ENCODE measurements at regions not wholly inside any gene's neighbourhood (a gene's known extent, or its start where the extent isn't known, plus 50 kb on each side); places are given as distances from the start of the nearest gene placed in this dataset.
"Not testable (repeated sequence)": the region's sequence is repeated elsewhere in the genome, so short reads cannot be mapped to it uniquely, and the experiment has no call there.

GRCh38 chr7:118801366-118801765 lies 576.9 kb downstream of the ANKRD7 start:
- no peak for DNase-seq (ENCODE audit: low spot score)

DNA sequence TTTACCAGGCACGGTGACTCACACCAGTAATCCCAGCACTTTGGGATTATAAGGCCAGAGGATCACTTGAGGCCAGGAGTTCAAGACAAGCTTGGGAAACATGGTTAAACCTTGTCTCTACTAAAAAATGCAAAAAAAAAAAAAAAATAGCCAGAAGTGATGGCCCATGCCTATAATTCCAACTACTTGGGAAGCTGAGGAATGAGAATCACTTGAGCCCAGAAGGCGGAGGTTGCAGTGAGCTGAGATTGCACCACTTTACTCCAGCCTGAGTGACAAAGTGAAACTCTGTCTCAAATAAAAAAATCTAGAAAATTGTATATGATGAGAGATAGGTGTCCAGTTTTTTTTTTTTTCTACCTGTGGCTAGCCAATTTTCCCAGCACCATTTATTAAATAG lies 578.2 kb downstream of the ANKRD7 start:
- DNase-seq (ENCODE audit: low spot score) = no peak

- no peak for DNase-seq (ENCODE audit: low spot score)
Observed at GRCh38 chr7:118826246-118826645, 601.7 kb downstream of the ANKRD7 start.

DNA sequence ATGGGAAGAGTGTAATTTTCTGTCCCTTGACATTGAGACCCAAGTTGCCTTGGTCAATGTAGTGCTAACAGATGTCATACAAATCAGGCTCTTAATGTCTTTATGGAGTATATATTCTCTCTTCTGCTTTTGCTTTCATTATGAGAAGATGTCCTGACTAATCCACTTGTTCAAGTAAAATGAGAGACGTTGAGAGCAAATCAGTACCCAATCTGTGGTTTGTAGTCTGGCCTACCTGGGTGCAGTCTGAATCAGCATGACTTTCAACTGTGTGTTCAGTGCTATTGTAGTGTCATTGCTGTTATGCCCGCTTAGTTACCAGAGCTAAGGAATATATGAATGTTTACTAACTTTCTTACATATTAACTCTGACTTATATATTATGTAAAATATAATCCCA lies 612.4 kb downstream of the ANKRD7 start:
- DNase-seq (ENCODE audit: low spot score) = no peak

GRCh38 chr7:118839515-118839914 lies 615.0 kb downstream of the ANKRD7 start:
- no peak for DNase-seq (ENCODE audit: low spot score)

DNA sequence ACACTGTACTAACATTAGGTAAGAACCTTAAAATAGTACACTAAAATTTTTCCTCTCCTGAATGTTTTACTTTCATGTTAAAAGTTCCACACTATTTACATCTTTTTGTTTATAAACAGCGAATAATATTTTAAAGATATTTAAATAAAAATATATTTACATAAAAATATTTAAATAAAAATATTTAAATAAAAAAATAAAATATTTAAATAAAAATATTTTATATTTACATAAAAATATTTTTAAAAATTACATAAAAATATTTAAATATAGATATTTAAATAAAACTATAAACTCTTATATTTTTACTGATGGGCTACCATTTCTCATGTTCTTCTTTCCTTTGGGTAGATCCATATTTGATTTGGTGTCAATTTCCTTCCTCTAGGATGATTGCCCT lies 619.0 kb downstream of the ANKRD7 start:
- DNase-seq (ENCODE audit: low spot score) = no peak

DNA sequence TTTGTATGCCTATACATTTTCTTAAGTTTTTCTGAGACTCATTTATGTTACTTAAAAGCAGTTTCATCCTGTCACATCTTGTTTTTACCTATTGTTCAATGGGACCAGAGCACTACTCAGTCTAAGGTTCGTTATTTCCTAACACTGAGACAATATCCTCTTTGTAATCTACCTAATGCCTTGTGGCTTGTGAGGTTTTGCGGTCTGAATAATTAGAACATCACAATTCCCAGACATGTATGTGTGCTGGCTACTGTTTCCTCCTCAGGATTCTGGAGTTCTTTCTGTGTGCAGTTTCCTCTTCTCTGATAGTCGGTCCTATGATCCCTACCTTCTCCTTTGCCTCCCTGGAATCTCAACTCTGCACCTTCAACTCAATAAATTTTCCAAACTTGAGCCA lies 620.2 kb downstream of the ANKRD7 start:
- no peak for DNase-seq (ENCODE audit: low spot score)

- DNase-seq (ENCODE audit: low spot score) = no peak
Observed at GRCh38 chr7:118845791-118846190, 621.3 kb downstream of the ANKRD7 start.

DNA sequence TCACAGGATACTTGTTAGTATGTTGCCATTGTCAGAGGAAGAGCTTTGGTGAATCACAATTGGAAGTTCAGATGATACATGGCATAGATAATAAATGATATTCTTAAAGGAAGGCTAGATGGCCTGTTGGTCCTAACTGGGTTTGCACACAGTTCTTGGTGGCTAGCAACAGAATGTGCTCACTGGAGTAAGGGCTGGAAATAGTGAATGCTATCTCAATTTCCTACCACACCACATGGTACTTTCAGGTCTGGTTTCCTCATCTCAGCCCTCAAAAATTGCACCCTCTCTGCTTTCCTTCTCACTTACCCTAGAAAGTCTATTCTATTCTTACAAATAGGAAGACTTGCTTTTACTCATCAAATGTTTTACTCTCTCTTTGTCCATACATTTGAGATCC lies 622.5 kb downstream of the ANKRD7 start:
- DNase-seq (ENCODE audit: low spot score) = no peak

DNA sequence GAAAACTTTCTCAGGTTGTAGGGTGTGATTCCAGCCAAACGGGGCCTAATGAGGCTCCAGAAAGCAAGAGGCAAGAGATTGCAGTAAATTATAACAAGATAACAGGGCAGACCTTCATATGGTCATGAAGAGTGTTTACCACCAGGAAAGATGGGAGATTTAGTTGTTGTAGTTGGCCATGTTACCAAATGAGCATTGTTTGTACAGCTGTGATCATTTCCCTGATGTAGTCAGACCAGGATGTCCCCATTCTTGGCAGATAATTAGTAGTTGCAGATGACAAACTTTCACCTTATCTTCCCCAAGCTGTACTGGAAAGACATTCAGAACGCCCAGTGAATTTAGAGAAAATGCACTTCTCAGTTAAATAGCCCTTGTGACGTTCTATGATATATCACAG lies 630.8 kb downstream of the ANKRD7 start:
- DNase-seq (ENCODE audit: low spot score) = no peak

DNA sequence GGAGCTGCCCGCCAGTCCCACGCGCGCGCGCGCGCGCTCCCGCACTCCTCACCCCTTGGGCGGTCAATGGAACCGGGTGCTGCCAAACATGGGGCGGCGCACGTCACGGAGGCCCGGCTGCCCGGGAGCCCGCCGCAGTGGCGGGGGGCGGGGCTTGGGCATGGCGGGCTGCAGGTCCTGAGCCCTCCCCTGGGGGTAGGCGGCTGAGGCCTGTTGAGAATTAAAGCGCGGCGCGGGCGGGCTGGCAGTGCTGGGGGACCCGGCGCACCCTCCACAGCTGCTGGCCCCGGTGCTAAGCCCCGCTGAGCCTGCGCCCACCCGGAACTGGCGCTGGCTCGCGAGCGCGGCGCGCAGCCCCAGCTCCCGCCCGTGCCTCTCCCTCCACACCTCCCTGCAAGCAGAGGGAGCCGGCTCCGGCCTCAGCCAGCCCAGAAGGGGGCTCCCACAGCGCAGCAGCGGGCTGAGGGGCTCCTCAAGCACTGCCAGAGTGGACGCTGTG lies 634.2 kb downstream of the ANKRD7 start:
- DNase-seq (ENCODE audit: low spot score) = no peak

- no peak for DNase-seq (ENCODE audit: low spot score)
Observed at GRCh38 chr7:118861581-118861980, 637.1 kb downstream of the ANKRD7 start.

DNA sequence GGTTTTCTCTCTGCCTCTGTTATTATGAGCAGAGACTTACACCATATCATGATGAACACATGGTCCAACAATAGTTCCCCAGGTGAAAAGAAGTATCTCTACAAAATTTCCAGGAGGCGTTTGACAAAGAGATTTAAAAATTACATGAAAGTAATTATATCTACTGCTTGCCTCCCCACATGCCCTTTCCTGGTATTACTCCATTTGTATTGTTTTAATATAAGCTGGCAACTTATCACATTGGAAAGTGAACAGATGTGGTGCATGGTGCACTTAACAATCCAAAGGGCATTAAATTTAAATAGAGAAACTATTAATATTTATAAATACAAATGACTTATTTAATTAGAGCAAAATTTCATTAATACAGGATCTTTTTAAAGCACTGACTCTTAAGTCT lies 638.2 kb downstream of the ANKRD7 start:
- DNase-seq (ENCODE audit: low spot score) = no peak

- no peak for DNase-seq (ENCODE audit: low spot score)
Observed at GRCh38 chr7:118863966-118864365, 639.5 kb downstream of the ANKRD7 start.

GRCh38 chr7:118867860-118868259 lies 643.4 kb downstream of the ANKRD7 start:
- DNase-seq (ENCODE audit: low spot score) = no peak

- DNase-seq (ENCODE audit: low spot score) = not testable (repeated sequence)
Observed at GRCh38 chr7:118869141-118869540, 644.6 kb downstream of the ANKRD7 start.

GRCh38 chr7:118870187-118870586 lies 645.7 kb downstream of the ANKRD7 start:
- no peak for DNase-seq (ENCODE audit: low spot score)

DNA sequence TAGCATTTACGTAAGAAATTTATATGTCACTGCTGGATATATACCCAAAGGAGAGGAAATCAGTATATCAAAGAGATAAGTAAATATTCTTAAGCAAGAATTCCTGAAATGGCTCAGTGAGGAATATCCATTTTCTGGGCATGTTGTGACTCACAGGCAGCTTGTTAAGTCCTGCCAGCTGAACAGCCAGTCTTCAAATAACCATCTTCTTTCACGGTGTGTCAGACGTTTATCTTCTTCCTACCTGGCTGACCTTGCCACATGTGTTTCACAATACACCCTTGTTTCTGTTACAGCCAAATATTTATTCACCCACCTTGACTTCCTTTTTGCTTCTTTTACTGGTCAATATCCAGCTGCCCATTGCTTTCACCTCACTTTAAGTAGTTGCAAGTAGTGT lies 648.1 kb downstream of the ANKRD7 start:
- no peak for DNase-seq (ENCODE audit: low spot score)

DNA sequence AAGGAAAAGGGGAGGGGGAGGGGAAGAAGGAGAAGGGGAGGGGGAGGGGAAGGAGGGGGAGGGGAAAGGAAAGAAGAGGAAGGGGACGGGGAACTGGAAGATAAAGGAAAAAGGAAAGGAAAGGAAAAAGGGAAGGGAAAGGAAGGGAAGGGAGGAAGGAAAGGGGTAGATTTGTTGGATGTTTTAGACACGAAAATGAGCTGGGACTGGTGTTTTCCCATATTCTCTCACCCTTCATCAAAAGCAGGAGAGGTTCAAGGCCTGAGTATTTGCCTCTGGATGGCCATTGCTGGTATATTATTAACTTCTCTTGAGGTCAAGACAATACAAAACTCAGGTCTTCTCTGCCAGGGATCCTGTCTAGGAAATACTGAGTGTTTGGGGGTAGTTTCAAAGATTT lies 652.7 kb downstream of the ANKRD7 start:
- no peak for DNase-seq (ENCODE audit: low spot score)

- DNase-seq (ENCODE audit: low spot score) = no peak
Observed at GRCh38 chr7:118878336-118878735, 653.8 kb downstream of the ANKRD7 start.

GRCh38 chr7:118898284-118898683 lies 673.8 kb downstream of the ANKRD7 start:
- no peak for DNase-seq (ENCODE audit: low spot score)

DNA sequence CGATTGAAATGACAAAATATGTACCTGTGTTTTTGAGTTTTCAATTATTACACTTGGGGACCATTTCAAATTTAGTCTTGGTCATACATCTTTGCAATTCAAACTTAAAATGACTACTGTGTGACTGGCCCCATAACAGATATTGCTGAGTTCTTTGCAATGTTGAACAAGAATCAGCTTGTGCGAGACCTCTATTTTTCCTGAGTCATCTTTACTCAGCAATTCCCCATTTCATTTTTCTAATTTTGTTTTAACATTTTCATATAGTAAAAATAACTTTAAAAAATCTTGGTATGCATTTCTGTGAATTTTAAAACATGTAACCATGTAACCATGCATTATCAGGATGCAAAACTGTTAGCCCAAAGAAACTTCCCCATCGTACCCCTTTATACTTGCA lies 678.1 kb downstream of the ANKRD7 start:
- DNase-seq (ENCODE audit: low spot score) = no peak

- DNase-seq (ENCODE audit: low spot score) = no peak
Observed at GRCh38 chr7:118907911-118908527, 683.5 kb downstream of the ANKRD7 start.

DNA sequence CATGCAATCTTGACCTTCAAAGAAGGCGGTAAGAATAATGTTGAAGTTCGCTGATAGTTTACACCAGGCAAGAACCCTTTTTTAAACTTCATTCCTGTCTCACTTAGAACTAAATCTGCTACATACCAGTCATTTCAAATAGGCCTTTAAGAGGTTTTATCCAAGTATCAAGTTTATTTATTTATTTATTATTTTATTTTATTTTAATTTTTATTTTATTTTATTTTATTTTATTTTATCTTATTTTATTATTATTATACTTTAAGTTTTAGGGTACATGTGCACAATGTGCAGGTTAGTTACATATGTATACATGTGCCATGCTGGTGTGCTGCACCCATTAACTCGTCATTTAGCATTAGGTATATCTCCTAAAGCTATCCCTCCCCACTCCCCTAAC lies 691.6 kb downstream of the ANKRD7 start:
- DNase-seq (ENCODE audit: low spot score) = not testable (repeated sequence)

GRCh38 chr7:118918556-118918955 lies 694.1 kb downstream of the ANKRD7 start:
- peak; percentile 4 for DNase-seq (ENCODE audit: low spot score)

Data from COLO829 (cell line).